ENCODE measurements at regions not wholly inside any gene's neighbourhood (a gene's known extent, or its start where the extent isn't known, plus 50 kb on each side); places are given as distances from the start of the nearest gene placed in this dataset.

DNA sequence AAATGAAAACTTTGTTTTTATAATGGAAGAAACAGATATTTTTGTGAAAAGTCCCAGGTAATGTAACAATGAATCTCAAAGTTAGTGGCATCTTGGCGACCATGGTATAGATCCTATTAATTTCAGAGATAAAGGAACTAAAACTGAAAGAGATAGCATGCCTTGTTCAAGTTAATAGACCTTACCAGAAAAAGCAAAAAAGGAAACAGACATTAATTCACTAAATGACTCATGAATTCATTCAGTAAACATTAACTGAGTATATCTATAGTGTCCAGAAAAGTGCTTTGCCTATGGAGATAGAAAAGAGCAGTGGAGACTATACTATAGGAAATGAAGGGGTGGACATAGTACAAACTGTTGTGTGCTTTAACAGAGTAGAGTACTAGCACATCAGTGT lies 763.3 kb downstream of the TRIB2 start:
- no peak overlapping the region for H4K8ac ChIP-seq (ENCODE audit: extremely low read depth, insufficient read depth, low read length)

More for the DNA sequence above, 763.3 kb downstream of the TRIB2 start:
- DNase-seq (ENCODE audit: low read depth in 1 of 2, low spot score in 2 of 2) (no peak), FAIRE-seq (no peak)
- Histone ChIP-seq H4K20me1 (replicated peaks in 1 of 2; ENCODE audit: control insufficient read depth in 1 of 2, insufficient read depth in 2 of 2, low read length in 2 of 2) (no peaks in the 10 kb centered on the region), H4K5ac (ENCODE audit: insufficient read length, low read depth, low read length) (no peak overlapping the region), H3K18ac (ENCODE audit: extremely low read depth, low read length) (no peak overlapping the region), H2AK5ac (ENCODE audit: low read depth, low read length) (no peak overlapping the region), H3K79me2 (ENCODE audit: control insufficient read depth in 1 of 2, insufficient read depth in 2 of 2, low read length in 2 of 2) (no peaks in the 10 kb centered on the region), H2BK12ac (ENCODE audit: low read depth, low read length) (no peak overlapping the region), H2BK15ac (ENCODE audit: low read length) (no peak overlapping the region), H3K9me3 (ENCODE audit: insufficient read depth in 2 of 2, low read depth in 1 of 2, low read length in 1 of 2) (peaks cover 5 to 6% of the 10 kb centered on the region in 2 experiments; a peak in 2 of 4 replicates), H3K27ac (ENCODE audit: low read depth, low read length) (no peak overlapping the region), H3K23me2 (ENCODE audit: low read depth, low read length) (no peaks in the 10 kb centered on the region), H2AFZ (ENCODE audit: low read length) (no peak overlapping the region), H3K4me3 (ENCODE audit: extremely low read depth in 1 of 4, insufficient read depth in 2 of 4, low read depth in 3 of 4, low read length in 4 of 4) (no peak overlapping the region), H3K14ac (ENCODE audit: insufficient read length) (no peak overlapping the region), H2BK20ac (ENCODE audit: low read length) (no peak overlapping the region), H3K23ac (ENCODE audit: insufficient read length) (no peak overlapping the region), H3K4me1 (replicated peaks in 1 of 4; ENCODE audit: control insufficient read depth in 3 of 4, insufficient read depth in 4 of 4, low read length in 3 of 4) (no peaks in the 10 kb centered on the region), H3K4ac (replicated peaks; ENCODE audit: insufficient read length, low read depth, low read length) (no peak overlapping the region), H3K79me1 (ENCODE audit: low read depth, low read length) (no peaks in the 10 kb centered on the region), H2BK5ac (ENCODE audit: low read depth, low read length) (no peak overlapping the region), H2BK120ac (replicated peaks; ENCODE audit: low read depth, low read length) (no peak overlapping the region), H3K56ac (replicated peaks; ENCODE audit: insufficient read length, low read depth, low read length) (no peak overlapping the region), H3K4me2 (ENCODE audit: insufficient read depth in 1 of 2, low read depth in 2 of 2, low read length in 2 of 2) (no peak overlapping the region), H3K36me3 (ENCODE audit: control insufficient read depth in 2 of 4, insufficient read depth in 4 of 4, low read length in 3 of 4) (no peaks in the 10 kb centered on the region), H3K27me3 (replicated peaks in 1 of 4; ENCODE audit: control insufficient read depth in 3 of 4, extremely low read depth in 1 of 4, insufficient read depth in 3 of 4, low read length in 3 of 4) (peaks cover 0 to 1% (median 0%) of the 10 kb centered on the region in 4 experiments; a peak in 1 of 7 replicates), H4K91ac (replicated peaks; ENCODE audit: insufficient read length, low read length) (no peak overlapping the region), H3K9ac (replicated peaks in 1 of 4; ENCODE audit: extremely low read depth in 1 of 4, low read depth in 3 of 4, low read length in 3 of 4) (no peak overlapping the region)
- ChIA-PET POLR2A (ENCODE audit: partially characterized antibody) (no interaction called here), CTCF (ENCODE audit: partially characterized antibody) (no interaction called here)
- WGBS, 2 experiments (ENCODE audit: extremely low coverage in 1 of 2, insufficient coverage in 1 of 2, insufficient read length in 1 of 2, insufficient replicate concordance in 2 of 2, low coverage in 1 of 2, low lambda C conversion rate in 2 of 2, missing lambda C conversion rate in 1 of 2), result 75% methylated on average over 1 of the region's 1 CpG; no CpG with 5 or more reads in 1 of the 2 experiments
- TF ChIP-seq TAF7 (optimal IDR thresholded peaks at IDR 0.05; ENCODE audit: borderline replicate concordance, low read depth, low read length), result no peak

All from H1 (cell line).